ENCODE measurements at regions not wholly inside any gene's neighbourhood (a gene's known extent, or its start where the extent isn't known, plus 50 kb on each side); places are given as distances from the start of the nearest gene placed in this dataset.

- no peak for TF ChIP-seq CTCF (IDR thresholded peaks at IDR 0.05)
- no peak for TF ChIP-seq SMAD3 (CRISPR knock-in tag; IDR thresholded peaks at IDR 0.05; ENCODE audit: borderline replicate concordance)
- TF ChIP-seq ATF6 (CRISPR knock-in tag; IDR thresholded peaks at IDR 0.05), result no peak
- TF ChIP-seq FOXP1 (CRISPR knock-in tag; IDR thresholded peaks at IDR 0.05; ENCODE audit: borderline replicate concordance), result no peak
- TF ChIP-seq IRF2 (CRISPR knock-in tag; IDR thresholded peaks at IDR 0.05; ENCODE audit: borderline replicate concordance, low read depth), result no peak
- TF ChIP-seq ZNF263 (CRISPR knock-in tag; IDR thresholded peaks at IDR 0.05; ENCODE audit: low read depth), result no peak
- TF ChIP-seq MAX (CRISPR knock-in tag; IDR thresholded peaks at IDR 0.05), result no peak
- no peak for TF ChIP-seq CREM (CRISPR knock-in tag; IDR thresholded peaks at IDR 0.05)
- TF ChIP-seq E2F5 (CRISPR knock-in tag; IDR thresholded peaks at IDR 0.05), result no peak
- peak; percentile 93 for TF ChIP-seq HMGA2 (CRISPR knock-in tag; IDR thresholded peaks at IDR 0.05)
- no peak for TF ChIP-seq ZNF532 (CRISPR knock-in tag; IDR thresholded peaks at IDR 0.05; ENCODE audit: borderline replicate concordance)
- TF ChIP-seq NR1H2 (CRISPR knock-in tag; IDR thresholded peaks at IDR 0.05), result no peak
- no peak for TF ChIP-seq ATF2 (CRISPR knock-in tag; IDR thresholded peaks at IDR 0.05; ENCODE audit: borderline replicate concordance, low read depth)
- TF ChIP-seq KAT7 (CRISPR knock-in tag; IDR thresholded peaks at IDR 0.05; ENCODE audit: borderline replicate concordance), result no peak
These were observed 679.3 kb upstream of the FLRT2 start for GRCh38 chr14:84850595-84850994.

Data from WTC11 (cell line).